H1 (cell line): ENCODE measurements at regions not wholly inside any gene's neighbourhood (a gene's known extent, or its start where the extent isn't known, plus 50 kb on each side); places are given as distances from the start of the nearest gene placed in this dataset.

Experiments
- CTCF ChIA-PET: fragments of 300-600 bp; sonication (Branson Sonifier 250); formaldehyde crosslinking; loops from one replicate; lab custom pipeline; 2021; ENCODE audit not compliant: partially characterized antibody; lab: Charles Lee
- POLR2A ChIA-PET: fragments of 300-600 bp; sonication (Branson Sonifier 250); formaldehyde crosslinking; loops from one replicate; lab custom pipeline; 2021; ENCODE audit warnings: inconsistent platforms; ENCODE audit not compliant: partially characterized antibody; lab: Charles Lee
- DNase-seq, 2 experiments: peaks; one replicate each; pipeline versions ENCODE4 v3.0.0 to v3.0.0-alpha.2; 2010 to 2022; ENCODE audit warnings: low spot score in 2 of 2, low read depth in 1 of 2, mixed read lengths in 1 of 2
- FAIRE-seq: peaks from 2 replicates; lab custom pipeline; 2011; peaks lifted over from hg19 to GRCh38; lab: Jason Lieb, UNC
- H2AFZ ChIP-seq: 2 replicates; pipeline ENCODE4 v1.8.1; 2012; ENCODE audit warnings: low read length, inconsistent platforms
- H2AK5ac ChIP-seq: 2 replicates; pipeline ENCODE4 v1.6.1; 2013; ENCODE audit warnings: low read depth, low read length
- H2BK120ac ChIP-seq: replicated peaks from 2 replicates; pipeline ENCODE3; 2013; ENCODE audit warnings: low read depth, low read length, inconsistent platforms
- H2BK12ac ChIP-seq: 2 replicates; pipeline ENCODE4 v1.6.1; 2013; ENCODE audit warnings: low read depth, low read length
- H2BK15ac ChIP-seq: 2 replicates; pipeline ENCODE4 v1.6.1; 2013; ENCODE audit warnings: low read length
- H2BK20ac ChIP-seq: 2 replicates; pipeline ENCODE4 v1.6.1; 2013; ENCODE audit warnings: low read length
- H2BK5ac ChIP-seq: 2 replicates; pipeline ENCODE4 v1.6.1; 2013; ENCODE audit warnings: low read depth, low read length
- H3K14ac ChIP-seq: 2 replicates; pipeline ENCODE4 v1.6.1; 2013; ENCODE audit warnings: inconsistent platforms; ENCODE audit not compliant: insufficient read length
- H3K18ac ChIP-seq: 2 replicates; pipeline ENCODE4 v1.6.1; 2013; ENCODE audit warnings: low read length; ENCODE audit errors: extremely low read depth
- H3K23ac ChIP-seq: 2 replicates; pipeline ENCODE4 v1.6.1; 2013; ENCODE audit warnings: inconsistent platforms; ENCODE audit not compliant: insufficient read length
- H3K23me2 ChIP-seq: 2 replicates; pipeline ENCODE4 v1.6.1; 2013; ENCODE audit warnings: low read depth, low read length
- H3K27ac ChIP-seq: 2 replicates; pipeline ENCODE4 v1.6.1; 2011; ENCODE audit warnings: low read depth, low read length, inconsistent platforms
- H3K27me3 ChIP-seq, 4 experiments: replicated peaks in 1 of 4; 1 replicate in 1 of 4; 2 replicates in 3 of 4; pipeline versions ENCODE4 v1.6.1 to v1.8.1; 2011 to 2013; ENCODE audit warnings: low read length in 3 of 4, mild to moderate bottlenecking in 3 of 4, inconsistent platforms in 2 of 4, mixed read lengths in 2 of 4, moderate library complexity in 1 of 4; ENCODE audit not compliant: control insufficient read depth in 3 of 4, insufficient read depth in 3 of 4; ENCODE audit errors: extremely low read depth in 1 of 4
- H3K36me3 ChIP-seq, 4 experiments: 2 replicates each; pipeline versions ENCODE4 v1.6.1 to v1.8.1; 2011 to 2013; ENCODE audit warnings: mild to moderate bottlenecking in 4 of 4, low read length in 3 of 4, moderate library complexity in 2 of 4, control low read depth in 1 of 4, inconsistent platforms in 1 of 4; ENCODE audit not compliant: insufficient read depth in 4 of 4, control insufficient read depth in 2 of 4
- H3K4ac ChIP-seq: replicated peaks from 2 replicates; pipeline ENCODE3; 2013; ENCODE audit warnings: low read length, low read depth, mixed read lengths, inconsistent platforms; ENCODE audit not compliant: insufficient read length
- H3K4me1 ChIP-seq, 4 experiments: replicated peaks in 1 of 4; 1 replicate in 1 of 4; 2 replicates in 3 of 4; pipeline versions ENCODE4 v1.6.1 to v1.8.1; 2011 to 2013; ENCODE audit warnings: low read length in 3 of 4, inconsistent platforms in 2 of 4, mixed read lengths in 1 of 4; ENCODE audit not compliant: insufficient read depth in 4 of 4, control insufficient read depth in 3 of 4
- H3K4me2 ChIP-seq, 2 experiments: 2 replicates each; pipeline versions ENCODE4 v1.6.1 to v1.8.1; 2011 to 2013; ENCODE audit warnings: low read depth in 2 of 2, low read length in 2 of 2, control low read depth in 1 of 2, inconsistent platforms in 1 of 2, mild to moderate bottlenecking in 1 of 2; ENCODE audit not compliant: insufficient read depth in 1 of 2
- H3K4me3 ChIP-seq, 4 experiments: fragments of 200-600, 300-600 bp in 1 of 4; sonication (generic), shearing (Covaris generic), sonication (Bioruptor Twin) in 1 of 4; 2 replicates each; pipeline versions ENCODE4 v1.5.1 to v1.8.1; 2011 to 2016; ENCODE audit warnings: low read length in 4 of 4, low read depth in 3 of 4, control low read depth in 2 of 4, inconsistent platforms in 2 of 4, mild to moderate bottlenecking in 2 of 4, mixed read lengths in 1 of 4, moderate library complexity in 1 of 4; ENCODE audit not compliant: insufficient read depth in 2 of 4; ENCODE audit errors: extremely low read depth in 1 of 4
- H3K56ac ChIP-seq: replicated peaks from 2 replicates; pipeline ENCODE3; 2013; ENCODE audit warnings: low read depth, mild to moderate bottlenecking, mixed read lengths, low read length, inconsistent platforms; ENCODE audit not compliant: insufficient read length
- H3K79me1 ChIP-seq: 2 replicates; pipeline ENCODE4 v1.6.1; 2013; ENCODE audit warnings: low read depth, low read length, control low read depth
- H3K79me2 ChIP-seq, 2 experiments: 2 replicates each; pipeline versions ENCODE4 v1.6.1 to v1.8.1; 2012 to 2013; ENCODE audit warnings: low read length in 2 of 2, mild to moderate bottlenecking in 2 of 2, inconsistent platforms in 1 of 2; ENCODE audit not compliant: insufficient read depth in 2 of 2, control insufficient read depth in 1 of 2
- H3K9ac ChIP-seq, 4 experiments: replicated peaks in 1 of 4; 1 replicate in 1 of 4; 2 replicates in 3 of 4; pipeline versions ENCODE4 v1.6.1 to v1.8.1; 2011 to 2013; ENCODE audit warnings: low read depth in 3 of 4, low read length in 3 of 4, control low read depth in 2 of 4, mild to moderate bottlenecking in 2 of 4, moderate library complexity in 2 of 4, inconsistent platforms in 1 of 4; ENCODE audit errors: extremely low read depth in 1 of 4
- H3K9me3 ChIP-seq, 2 experiments: 2 replicates each; pipeline versions ENCODE4 v1.6.1 to v1.8.1; 2012 to 2013; ENCODE audit warnings: mild to moderate bottlenecking in 2 of 2, moderate library complexity in 2 of 2, control low read depth in 1 of 2, inconsistent platforms in 1 of 2, low read depth in 1 of 2, low read length in 1 of 2, mixed read lengths in 1 of 2; ENCODE audit not compliant: insufficient read depth in 2 of 2
- H4K20me1 ChIP-seq, 2 experiments: replicated peaks in 1 of 2; 2 replicates each; pipeline versions ENCODE3 to v1.8.1; 2011 to 2013; ENCODE audit warnings: inconsistent platforms in 2 of 2, low read length in 2 of 2, mild to moderate bottlenecking in 1 of 2; ENCODE audit not compliant: insufficient read depth in 2 of 2, control insufficient read depth in 1 of 2
- H4K5ac ChIP-seq: 2 replicates; pipeline ENCODE4 v1.6.1; 2013; ENCODE audit warnings: low read length, low read depth, mixed read lengths, inconsistent platforms; ENCODE audit not compliant: insufficient read length
- H4K8ac ChIP-seq: 2 replicates; pipeline ENCODE4 v1.8.0; 2013; ENCODE audit warnings: mild to moderate bottlenecking, moderate library complexity, low read length, inconsistent platforms; ENCODE audit not compliant: insufficient read depth; ENCODE audit errors: extremely low read depth
- H4K91ac ChIP-seq: replicated peaks from 2 replicates; pipeline ENCODE3; 2013; ENCODE audit warnings: low read length, mixed read lengths, inconsistent platforms; ENCODE audit not compliant: insufficient read length
- BRCA1 ChIP-seq: IDR thresholded peaks from 2 replicates; pipeline ENCODE4 v1.6.1; 2012; ENCODE audit warnings: low read depth, low read length, improper control_type of control experiment
- TEAD4 ChIP-seq: IDR thresholded peaks from 2 replicates; pipeline ENCODE4 v1.6.1; 2012; ENCODE audit warnings: low read depth, low read length, inconsistent platforms, mixed read lengths
- WGBS, 2 experiments: shearing (Covaris generic) in 1 of 2; methylation state at CpG; one replicate each; pipeline versions ENCODE4 v1.1.6 to v1.1.7; 2013 to 2015; ENCODE audit warnings: low lambda C conversion rate in 2 of 2, mixed read lengths in 2 of 2, inconsistent platforms in 1 of 2, low coverage in 1 of 2, missing lambda C conversion rate in 1 of 2; ENCODE audit not compliant: insufficient replicate concordance in 2 of 2, insufficient coverage in 1 of 2, insufficient read length in 1 of 2; ENCODE audit errors: extremely low coverage in 1 of 2, missing lambda C conversion rate in 1 of 2; 5-methylcytosine and 5-hydroxymethylcytosine counted together

GRCh38 chr2:234256516-234256915 lies 206.0 kb downstream of the SPP2 start:
- CTCF ChIA-PET, result interaction anchor here (0.6 to 0.7 kb wide), 2 partner anchors 606 to 669 kb away, joined by 3 read pairs; no protein-coding TSS in a partner anchor
- no peak overlapping the region for H2AFZ ChIP-seq
- no peak overlapping the region for H3K4ac ChIP-seq
- no peak overlapping the region for H2BK15ac ChIP-seq
- FAIRE-seq (no peak), DNase-seq (no peak)
- H3K27me3 ChIP-seq, result no peaks in the 10 kb centered on the region
- no peak overlapping the region for H4K91ac ChIP-seq
- no peak overlapping the region for H3K56ac ChIP-seq
- no peak overlapping the region for H3K27ac ChIP-seq
- POLR2A ChIA-PET, result no interaction called here
- WGBS, 2 experiments, result 77% methylated on average over 3 of the region's 3 CpGs; no CpG with 5 or more reads in 1 of the 2 experiments
- no peak overlapping the region for H3K9ac ChIP-seq
- H3K36me3 ChIP-seq, result no peaks in the 10 kb centered on the region
- no peaks in the 10 kb centered on the region for H3K23me2 ChIP-seq
- H3K23ac ChIP-seq, result no peak overlapping the region
- no peak overlapping the region for H2BK5ac ChIP-seq
- H4K20me1 ChIP-seq, result no peaks in the 10 kb centered on the region
- no peak overlapping the region for H3K14ac ChIP-seq
- H4K5ac ChIP-seq, result no peak overlapping the region
- no peak overlapping the region for H3K4me3 ChIP-seq
- no peak overlapping the region for H2BK120ac ChIP-seq
- no peak overlapping the region for H2BK20ac ChIP-seq
- H3K79me1 ChIP-seq, result no peaks in the 10 kb centered on the region
- H3K4me2 ChIP-seq, result no peak overlapping the region
- H2AK5ac ChIP-seq, result no peak overlapping the region
- TF ChIP-seq TEAD4 (0 out of 2 replicates have a peak, but pooled peaks have one; percentile 39), BRCA1 (no peak)
- H3K18ac ChIP-seq, result no peak overlapping the region
- no peaks in the 10 kb centered on the region for H3K79me2 ChIP-seq
- H3K9me3 ChIP-seq, result no peaks in the 10 kb centered on the region
- H4K8ac ChIP-seq, result no peak overlapping the region; the same call in 1 of the 2 replicates
- peaks cover 0 to 5% (median 0%) of the 10 kb centered on the region in 4 experiments; a peak in 2 of 7 replicates for H3K4me1 ChIP-seq
- H2BK12ac ChIP-seq, result no peak overlapping the region
